K562 (cell line): ENCODE measurements at regions not wholly inside any gene's neighbourhood (a gene's known extent, or its start where the extent isn't known, plus 50 kb on each side); places are given as distances from the start of the nearest gene placed in this dataset.

Source experiments
- ATAC-seq: fragments of 200-7000 bp; cut with Tn5 transposase; 3 replicates; pipeline ENCODE4 v1.9.1; 2020; ENCODE audit warnings: moderate library complexity
- BruUV-seq: library from RNA; stranded (reverse); fragments of 400-500 nt; replicated peaks from 2 replicates; lab custom pipeline; 2021; lab: Mats Ljungman, UMichigan
- CTCF ChIA-PET: fragments of 300-600 bp; formaldehyde crosslinking; extraction: SDS; loops from one replicate; lab custom pipeline; 2021; ENCODE audit warnings: low intra/inter-chr PET ratio; lab: Yijun Ruan, JAX
- POLR2A ChIA-PET: fragments of 300-600, 350-650 bp; sonication (Branson Sonifier 250); formaldehyde crosslinking; extraction: SDS; loops from one replicate; lab custom pipeline; 2021; ENCODE audit warnings: antibody characterized with exemption, inconsistent platforms; lab: Yijun Ruan, JAX
- DNase-seq, 4 experiments: peaks; one replicate each; pipeline versions ENCODE4 v3.0.0 to v3.0.0-alpha.2; 2011 to 2018; ENCODE audit warnings: low spot score in 3 of 4, mixed read lengths in 3 of 4; ENCODE audit errors: extremely low read depth in 1 of 4
- FAIRE-seq: peaks from 2 replicates; lab custom pipeline; 2011; peaks lifted over from hg19 to GRCh38; lab: Jason Lieb, UNC
- H2AFZ ChIP-seq: 2 replicates; pipeline ENCODE4 v1.6.0; 2011; ENCODE audit warnings: low read depth, low read length, control low read depth, inconsistent platforms
- H3K27ac ChIP-seq: fragments of 200-600 bp; 3 replicates; pipeline ENCODE4 v1.8.0; 2011; ENCODE audit warnings: low read depth, mild to moderate bottlenecking, control low read depth, inconsistent platforms, low read length, moderate library complexity, mixed read lengths; ENCODE audit errors: extremely low read depth
- H3K27me3 ChIP-seq, 2 experiments: fragments of 300-600 bp in 1 of 2; 2 replicates in 1 of 2; 3 replicates in 1 of 2; pipeline versions ENCODE4 v1.6.0 to v1.8.0; 2011; ENCODE audit warnings: inconsistent platforms in 2 of 2, low read length in 2 of 2, mild to moderate bottlenecking in 1 of 2, mixed read lengths in 1 of 2, moderate library complexity in 1 of 2; ENCODE audit not compliant: control insufficient read depth in 2 of 2, insufficient read depth in 2 of 2
- H3K36me3 ChIP-seq: fragments of 300-600 bp; 3 replicates; pipeline ENCODE4 v1.8.0; 2011; ENCODE audit warnings: mild to moderate bottlenecking, low read length, inconsistent platforms; ENCODE audit not compliant: control insufficient read depth, insufficient read depth
- H3K4me1 ChIP-seq, 2 experiments: fragments of 200-600 bp in 1 of 2; replicated peaks in 1 of 2; 2 replicates in 1 of 2; 3 replicates in 1 of 2; pipeline versions ENCODE4 v1.5.1 to v1.8.0; 2011; ENCODE audit warnings: inconsistent platforms in 2 of 2, low read length in 2 of 2, mild to moderate bottlenecking in 1 of 2, mixed read lengths in 1 of 2, moderate library complexity in 1 of 2; ENCODE audit not compliant: control insufficient read depth in 2 of 2, insufficient read depth in 2 of 2
- H3K4me2 ChIP-seq: 2 replicates; pipeline ENCODE4 v1.6.1; 2011; ENCODE audit warnings: low read length, control low read depth, inconsistent platforms, mixed read lengths; ENCODE audit not compliant: insufficient read depth
- H3K4me3 ChIP-seq: fragments of 200-600 bp; sonication (generic), shearing (Covaris generic); 2 replicates; pipeline ENCODE4 v1.5.1; 2016; ENCODE audit warnings: control low read depth, inconsistent platforms
- H3K79me2 ChIP-seq: fragments of 200-600 bp; 3 replicates; pipeline ENCODE4 v1.8.0; 2011; ENCODE audit warnings: low read length, inconsistent platforms; ENCODE audit not compliant: control insufficient read depth, insufficient read depth
- H3K9ac ChIP-seq, 2 experiments: 2 replicates each; pipeline versions ENCODE4 v1.6.0 to v1.6.1; 2011; ENCODE audit warnings: low read depth in 2 of 2, low read length in 2 of 2, control low read depth in 1 of 2, inconsistent platforms in 1 of 2, mild to moderate bottlenecking in 1 of 2, mixed read lengths in 1 of 2; ENCODE audit not compliant: insufficient read depth in 1 of 2
- H3K9me1 ChIP-seq: one replicate; pipeline ENCODE4 v1.6.0; 2011; ENCODE audit warnings: inconsistent platforms, mild to moderate bottlenecking, low read length, moderate library complexity; ENCODE audit not compliant: control insufficient read depth, insufficient read depth
- H3K9me3 ChIP-seq: replicated peaks from 2 replicates; pipeline ENCODE4 v1.5.1; 2011; ENCODE audit warnings: low read depth, low read length, inconsistent platforms; ENCODE audit not compliant: control insufficient read depth, insufficient read depth
- H4K20me1 ChIP-seq: replicated peaks from 2 replicates; pipeline ENCODE4 v1.6.1; 2011; ENCODE audit warnings: low read length, inconsistent platforms, mixed read lengths; ENCODE audit not compliant: control insufficient read depth, insufficient read depth
- COPS2 ChIP-seq: fragments of 450-650 bp; conservative IDR thresholded peaks from 2 replicates; pipeline ENCODE4 v1.6.1; 2016; ENCODE audit warnings: mild to moderate bottlenecking, moderate library complexity
- PHF21A ChIP-seq: fragments of 450-650 bp; IDR thresholded peaks from 2 replicates; pipeline ENCODE4 v1.6.1; 2017; ENCODE audit warnings: low read depth, borderline replicate concordance
- RBBP5 ChIP-seq: fragments of 200-600 bp; sonication (generic); IDR thresholded peaks from 2 replicates; pipeline ENCODE4 v1.6.1; 2012; ENCODE audit warnings: borderline replicate concordance, mild to moderate bottlenecking, low read length, control low read depth, inconsistent platforms; ENCODE audit not compliant: insufficient read depth, poor library complexity, severe bottlenecking
- SMARCA4 ChIP-seq: fragments of 450-650 bp; IDR thresholded peaks from 2 replicates; pipeline ENCODE4 v1.6.1; 2016
- WGBS: fragments of 100-300 bp; shearing (Covaris generic); methylation state at CpG from one replicate; pipeline ENCODE4 v1.1.6; 2016; ENCODE audit warnings: low coverage, mixed read lengths; ENCODE audit not compliant: insufficient coverage; ENCODE audit errors: missing lambda C conversion rate; 5-methylcytosine and 5-hydroxymethylcytosine counted together
- in situ Hi-C: fragments of 300-500 bp; cut with MboI; formaldehyde crosslinking; loops from 4 replicates; pipeline ENCODE4 v1.15.0; 2018; ENCODE audit warnings: inconsistent platforms, mixed read lengths
- intact Hi-C: fragments of 100-400 bp; cut with micrococcal nuclease; formaldehyde crosslinking; loops from 2 replicates; pipeline ENCODE4 v1.14.2; 2022
- TF ChIP-seq, protein P1 (sequence below): sonication (generic); formaldehyde crosslinking; IDR thresholded peaks from 2 replicates; pipeline ENCODE4 v1.8.1; 2023; ENCODE audit warnings: mild to moderate bottlenecking, missing genetic modification reagents
- TF ChIP-seq, protein P2 (sequence below): IDR thresholded peaks from 3 replicates; pipeline ENCODE4 v1.6.1; 2011; ENCODE audit warnings: borderline replicate concordance, mild to moderate bottlenecking; ENCODE audit not compliant: insufficient read length, insufficient read depth
- TF ChIP-seq, protein P3 (sequence below), 2 experiments: fragments of 450-650 bp in 1 of 2; sonication (generic) in 1 of 2; formaldehyde crosslinking in 1 of 2; IDR thresholded peaks; 2 replicates each; pipeline versions ENCODE4 v1.7.1 to v1.9.0; 2016 to 2022; ENCODE audit warnings: inconsistent platforms in 1 of 2, mild to moderate bottlenecking in 1 of 2, missing genetic modification reagents in 1 of 2

DNA sequence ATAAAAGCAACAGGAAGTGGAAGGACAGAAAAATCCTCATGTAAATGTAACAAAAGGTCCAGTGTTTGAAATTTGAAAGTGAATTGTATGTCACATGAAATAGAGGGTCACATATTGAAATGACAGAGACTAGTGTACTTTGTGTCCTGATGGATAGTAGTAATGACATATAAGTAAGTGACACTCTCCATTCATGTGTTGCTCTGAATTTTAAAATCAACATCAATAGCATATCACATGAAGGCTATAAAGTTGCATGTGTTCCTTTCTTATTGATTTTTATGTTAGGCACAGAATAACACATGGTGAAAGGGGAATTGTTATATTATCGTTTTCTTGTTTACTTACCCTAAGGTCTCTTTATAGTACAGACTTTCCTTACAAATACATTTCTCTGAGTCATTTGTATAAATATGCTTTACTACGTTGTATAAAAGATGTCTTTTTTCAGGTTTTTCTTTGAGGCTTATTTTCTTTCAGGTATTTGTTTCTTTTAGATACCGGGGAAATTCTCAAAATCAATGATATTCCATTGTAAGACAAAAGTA is 104.6 kb upstream of the CACNA2D1 start (continued):
- TF ChIP-seq PHF21A: no peak

DNA sequence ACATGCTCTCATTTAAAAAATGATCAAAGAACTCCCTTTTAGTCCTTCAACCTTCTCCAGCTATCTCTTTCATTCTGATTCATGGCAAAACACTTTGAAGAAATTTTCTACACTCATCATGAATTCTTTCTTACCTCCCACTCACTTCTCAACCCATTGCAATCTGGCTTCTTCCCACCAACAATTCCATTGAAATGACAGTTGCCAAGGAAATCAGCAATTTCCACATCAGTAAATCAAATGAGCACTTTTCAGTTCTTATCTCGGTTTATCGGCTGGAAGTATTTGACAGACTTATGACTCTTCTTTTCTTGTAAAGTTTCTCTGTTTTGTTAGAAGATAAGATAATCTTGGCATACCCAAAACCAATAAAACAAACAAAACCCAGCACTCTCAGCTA is 99.1 kb upstream of the CACNA2D1 start:
- no TSS peak for BruUV-seq
- Histone ChIP-seq H3K27ac (no peak overlapping the region), H3K4me2 (no peak overlapping the region), H3K9me1 (no peaks in the 10 kb centered on the region), H3K4me3 (no peak overlapping the region), H4K20me1 (no peaks in the 10 kb centered on the region)
- CTCF ChIA-PET: no interaction called here
- ATAC-seq: no peak
- POLR2A ChIA-PET: no interaction called here
- no peak for TF ChIP-seq COPS2
- no peak for TF ChIP-seq RBBP5
- TF ChIP-seq, protein P1, sequence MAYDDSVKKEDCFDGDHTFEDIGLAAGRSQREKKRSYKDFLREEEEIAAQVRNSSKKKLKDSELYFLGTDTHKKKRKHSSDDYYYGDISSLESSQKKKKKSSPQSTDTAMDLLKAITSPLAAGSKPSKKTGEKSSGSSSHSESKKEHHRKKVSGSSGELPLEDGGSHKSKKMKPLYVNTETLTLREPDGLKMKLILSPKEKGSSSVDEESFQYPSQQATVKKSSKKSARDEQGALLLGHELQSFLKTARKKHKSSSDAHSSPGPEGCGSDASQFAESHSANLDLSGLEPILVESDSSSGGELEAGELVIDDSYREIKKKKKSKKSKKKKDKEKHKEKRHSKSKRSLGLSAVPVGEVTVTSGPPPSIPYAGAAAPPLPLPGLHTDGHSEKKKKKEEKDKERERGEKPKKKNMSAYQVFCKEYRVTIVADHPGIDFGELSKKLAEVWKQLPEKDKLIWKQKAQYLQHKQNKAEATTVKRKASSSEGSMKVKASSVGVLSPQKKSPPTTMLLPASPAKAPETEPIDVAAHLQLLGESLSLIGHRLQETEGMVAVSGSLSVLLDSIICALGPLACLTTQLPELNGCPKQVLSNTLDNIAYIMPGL: no peak
- TF ChIP-seq, protein P2, sequence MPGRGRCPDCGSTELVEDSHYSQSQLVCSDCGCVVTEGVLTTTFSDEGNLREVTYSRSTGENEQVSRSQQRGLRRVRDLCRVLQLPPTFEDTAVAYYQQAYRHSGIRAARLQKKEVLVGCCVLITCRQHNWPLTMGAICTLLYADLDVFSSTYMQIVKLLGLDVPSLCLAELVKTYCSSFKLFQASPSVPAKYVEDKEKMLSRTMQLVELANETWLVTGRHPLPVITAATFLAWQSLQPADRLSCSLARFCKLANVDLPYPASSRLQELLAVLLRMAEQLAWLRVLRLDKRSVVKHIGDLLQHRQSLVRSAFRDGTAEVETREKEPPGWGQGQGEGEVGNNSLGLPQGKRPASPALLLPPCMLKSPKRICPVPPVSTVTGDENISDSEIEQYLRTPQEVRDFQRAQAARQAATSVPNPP: no peak
- TF ChIP-seq SMARCA4: no peak
- TF ChIP-seq, protein P3, sequence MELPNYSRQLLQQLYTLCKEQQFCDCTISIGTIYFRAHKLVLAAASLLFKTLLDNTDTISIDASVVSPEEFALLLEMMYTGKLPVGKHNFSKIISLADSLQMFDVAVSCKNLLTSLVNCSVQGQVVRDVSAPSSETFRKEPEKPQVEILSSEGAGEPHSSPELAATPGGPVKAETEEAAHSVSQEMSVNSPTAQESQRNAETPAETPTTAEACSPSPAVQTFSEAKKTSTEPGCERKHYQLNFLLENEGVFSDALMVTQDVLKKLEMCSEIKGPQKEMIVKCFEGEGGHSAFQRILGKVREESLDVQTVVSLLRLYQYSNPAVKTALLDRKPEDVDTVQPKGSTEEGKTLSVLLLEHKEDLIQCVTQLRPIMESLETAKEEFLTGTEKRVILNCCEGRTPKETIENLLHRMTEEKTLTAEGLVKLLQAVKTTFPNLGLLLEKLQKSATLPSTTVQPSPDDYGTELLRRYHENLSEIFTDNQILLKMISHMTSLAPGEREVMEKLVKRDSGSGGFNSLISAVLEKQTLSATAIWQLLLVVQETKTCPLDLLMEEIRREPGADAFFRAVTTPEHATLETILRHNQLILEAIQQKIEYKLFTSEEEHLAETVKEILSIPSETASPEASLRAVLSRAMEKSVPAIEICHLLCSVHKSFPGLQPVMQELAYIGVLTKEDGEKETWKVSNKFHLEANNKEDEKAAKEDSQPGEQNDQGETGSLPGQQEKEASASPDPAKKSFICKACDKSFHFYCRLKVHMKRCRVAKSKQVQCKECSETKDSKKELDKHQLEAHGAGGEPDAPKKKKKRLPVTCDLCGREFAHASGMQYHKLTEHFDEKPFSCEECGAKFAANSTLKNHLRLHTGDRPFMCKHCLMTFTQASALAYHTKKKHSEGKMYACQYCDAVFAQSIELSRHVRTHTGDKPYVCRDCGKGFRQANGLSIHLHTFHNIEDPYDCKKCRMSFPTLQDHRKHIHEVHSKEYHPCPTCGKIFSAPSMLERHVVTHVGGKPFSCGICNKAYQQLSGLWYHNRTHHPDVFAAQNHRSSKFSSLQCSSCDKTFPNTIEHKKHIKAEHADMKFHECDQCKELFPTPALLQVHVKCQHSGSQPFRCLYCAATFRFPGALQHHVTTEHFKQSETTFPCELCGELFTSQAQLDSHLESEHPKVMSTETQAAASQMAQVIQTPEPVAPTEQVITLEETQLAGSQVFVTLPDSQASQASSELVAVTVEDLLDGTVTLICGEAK (IDR thresholded peaks at IDR 0.05): no peak
- TF ChIP-seq, protein P3 (CRISPR knock-in tag; IDR thresholded peaks at IDR 0.05): no peak
- TF ChIP-seq, all 486 proteins: peak for 0
- Histone ChIP-seq H3K27me3 (no peaks in the 10 kb centered on the region), H3K79me2 (no peaks in the 10 kb centered on the region), H3K9me3 (no peaks in the 10 kb centered on the region), H2AFZ (no peak overlapping the region), H3K4me1 (no peaks in the 10 kb centered on the region), H3K36me3 (no peaks in the 10 kb centered on the region), H3K9ac (no peak overlapping the region)
- 0% methylated on average over 2 of the region's 2 CpGs for WGBS
- FAIRE-seq: no peak
- in situ Hi-C loops (no loop called here), intact Hi-C loops (no loop called here)
- no peak for DNase-seq
